Activated CD4-positive, alpha-beta T cell treated with anti-CD3 and anti-CD28 coated beads, Interleukin-2, amount 10 ng/mL, durations not matched to agents 24 days and 14 days (primary cell): ENCODE measurements at regions not wholly inside any gene's neighbourhood (a gene's known extent, or its start where the extent isn't known, plus 50 kb on each side); places are given as distances from the start of the nearest gene placed in this dataset.

Source experiments
- DNase-seq: peaks from one replicate; pipeline ENCODE4 v3.0.0; 2022
- H3K27ac Mint-ChIP-seq: one replicate; pipeline ENCODE4 v1.8.0; 2022; ENCODE audit warnings: mild to moderate bottlenecking, mixed read lengths
- H3K27me3 Mint-ChIP-seq: one replicate; pipeline ENCODE4 v1.8.0; 2022; ENCODE audit warnings: mixed read lengths
- H3K36me3 Mint-ChIP-seq: one replicate; pipeline ENCODE4 v1.8.0; 2022; ENCODE audit warnings: low read depth, mild to moderate bottlenecking, mixed read lengths
- H3K4me1 Mint-ChIP-seq: one replicate; pipeline ENCODE4 v1.8.0; 2021; ENCODE audit warnings: mixed read lengths
- H3K4me3 Mint-ChIP-seq: one replicate; pipeline ENCODE4 v1.8.0; 2022; ENCODE audit warnings: mild to moderate bottlenecking, moderate library complexity, mixed read lengths
- H3K9me3 Mint-ChIP-seq: one replicate; pipeline ENCODE4 v1.8.0; 2021; ENCODE audit warnings: mixed read lengths
- intact Hi-C: fragments of 100-400 bp; cut with micrococcal nuclease; formaldehyde crosslinking; loops from one replicate; pipeline ENCODE4 v1.15.1; 2023

GRCh38 chr17:14750866-14751265, 450.0 kb downstream of the HS3ST3B1 start:
- Mint-ChIP-seq H3K36me3 (no peaks in the 10 kb centered on the region), H3K4me1 (peaks cover 2% of the 10 kb centered on the region), H3K9me3 (no peaks in the 10 kb centered on the region), H3K27me3 (no peaks in the 10 kb centered on the region), H3K27ac (no peak overlapping the region), H3K4me3 (no peak overlapping the region)
- intact Hi-C loops: no loop called here
- no peak for DNase-seq

GRCh38 chr17:14749269-14749668, 448.4 kb downstream of the HS3ST3B1 start:
- DNase-seq: no peak
- H3K27me3 Mint-ChIP-seq: no peaks in the 10 kb centered on the region
- H3K36me3 Mint-ChIP-seq: no peaks in the 10 kb centered on the region
- H3K4me3 Mint-ChIP-seq: no peak overlapping the region
- no peak overlapping the region for H3K27ac Mint-ChIP-seq
- H3K9me3 Mint-ChIP-seq: no peaks in the 10 kb centered on the region
- peaks cover 2% of the 10 kb centered on the region for H3K4me1 Mint-ChIP-seq
- intact Hi-C loops: no loop called here

DNA sequence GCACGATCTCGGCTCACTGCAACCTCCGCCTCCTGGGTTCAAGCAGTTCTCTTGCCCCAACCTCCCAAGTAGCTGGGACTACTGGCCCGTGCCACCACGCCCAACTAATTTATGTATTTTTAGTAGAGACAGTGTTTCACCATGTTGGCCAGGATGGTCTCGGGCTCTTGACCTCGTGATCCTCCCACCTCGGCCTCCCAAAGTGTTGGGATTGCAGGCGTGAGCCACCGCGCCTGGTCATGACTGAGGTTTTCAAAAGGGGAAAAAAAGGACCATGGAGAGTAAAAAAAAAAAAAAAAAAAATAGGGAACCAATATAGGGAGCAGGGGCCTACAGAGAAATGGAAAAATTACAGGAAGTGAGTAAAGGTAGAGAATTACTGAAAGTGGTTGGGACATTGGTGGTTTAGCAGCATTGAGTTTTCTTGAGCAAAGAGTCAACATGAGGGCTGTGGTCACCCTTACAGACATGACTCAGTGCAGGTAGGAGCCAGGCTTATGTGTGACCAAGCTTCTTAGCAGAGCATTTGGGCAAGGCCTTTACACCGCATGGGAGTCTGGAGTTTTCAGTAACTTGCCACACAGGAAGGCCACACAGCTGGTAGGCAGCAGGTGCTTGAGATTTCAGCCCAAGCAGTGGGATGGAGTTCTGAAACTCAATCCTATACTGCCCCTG, 447.3 kb downstream of the HS3ST3B1 start:
- Mint-ChIP-seq H3K27me3 (no peaks in the 10 kb centered on the region), H3K4me3 (no peak overlapping the region), H3K27ac (no peak overlapping the region), H3K9me3 (no peaks in the 10 kb centered on the region), H3K4me1 (peaks cover 2% of the 10 kb centered on the region), H3K36me3 (no peaks in the 10 kb centered on the region)
- no peak for DNase-seq
- intact Hi-C loops: no loop called here

DNA sequence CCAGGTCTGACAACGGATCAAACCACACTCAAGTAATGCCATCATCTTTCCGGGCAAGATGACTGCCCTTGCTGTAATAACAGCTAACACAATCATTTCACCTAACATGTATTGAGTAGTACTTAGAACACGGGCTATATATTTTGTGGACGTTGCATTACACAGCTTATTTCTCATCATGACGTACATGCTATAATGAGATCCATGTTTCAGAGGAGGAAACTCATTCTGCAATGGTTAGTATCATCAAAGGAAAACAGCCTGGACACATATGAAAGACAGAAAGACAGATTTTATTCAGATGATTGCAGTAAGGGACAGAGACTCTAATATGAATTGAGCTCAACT, 446.7 kb downstream of the HS3ST3B1 start:
- H3K4me3 Mint-ChIP-seq: no peak overlapping the region
- H3K4me1 Mint-ChIP-seq: peaks cover 2% of the 10 kb centered on the region
- intact Hi-C loops: no loop called here
- no peak for DNase-seq
- no peaks in the 10 kb centered on the region for H3K36me3 Mint-ChIP-seq
- H3K27me3 Mint-ChIP-seq: no peaks in the 10 kb centered on the region
- H3K9me3 Mint-ChIP-seq: no peaks in the 10 kb centered on the region
- no peak overlapping the region for H3K27ac Mint-ChIP-seq

DNA sequence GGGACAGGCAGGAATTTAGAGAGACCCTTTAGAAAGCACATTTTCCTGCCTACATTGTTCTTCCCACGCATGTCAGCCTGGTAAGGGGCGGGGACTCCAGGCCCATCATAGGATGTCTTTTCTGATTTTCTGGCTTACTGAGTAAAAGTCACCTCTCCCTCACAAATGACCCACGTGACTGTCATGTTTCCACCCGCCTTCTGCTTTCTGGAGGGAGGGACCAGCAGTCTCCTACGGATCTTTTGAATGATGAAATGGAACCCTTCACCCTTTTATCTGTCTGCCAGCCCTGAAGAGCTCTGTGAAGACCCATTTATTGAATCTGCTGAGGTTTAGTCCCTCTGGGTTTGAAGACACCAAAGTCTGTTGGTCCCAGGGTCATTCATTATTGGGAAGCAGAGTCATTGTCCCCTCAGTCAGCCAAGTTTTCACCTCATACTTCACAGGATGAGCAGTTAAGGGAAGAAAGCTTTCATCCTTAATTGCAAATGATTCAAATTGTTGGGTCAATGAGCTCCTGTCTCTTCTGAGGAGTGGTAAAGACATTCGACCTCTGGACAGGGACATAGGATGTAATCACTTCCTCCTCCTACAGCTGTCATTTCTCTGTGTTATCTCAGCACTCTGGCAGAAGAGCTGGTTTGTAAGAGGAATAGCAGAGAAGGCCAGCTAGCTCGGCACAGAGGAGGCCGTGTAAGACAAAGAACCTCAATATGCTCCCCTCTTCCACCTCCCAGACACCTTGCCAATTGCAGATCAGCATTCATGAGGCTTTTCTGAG, 446.1 kb downstream of the HS3ST3B1 start:
- DNase-seq: no peak
- Mint-ChIP-seq H3K9me3 (no peaks in the 10 kb centered on the region), H3K27me3 (no peaks in the 10 kb centered on the region), H3K4me3 (no peak overlapping the region), H3K4me1 (peaks cover 2% of the 10 kb centered on the region), H3K36me3 (no peaks in the 10 kb centered on the region), H3K27ac (no peak overlapping the region)
- intact Hi-C loops: no loop called here

GRCh38 chr17:14745541-14745940, 444.7 kb downstream of the HS3ST3B1 start:
- H3K36me3 Mint-ChIP-seq: no peaks in the 10 kb centered on the region
- intact Hi-C loops: no loop called here
- peaks cover 2% of the 10 kb centered on the region for H3K4me1 Mint-ChIP-seq
- H3K9me3 Mint-ChIP-seq: no peaks in the 10 kb centered on the region
- DNase-seq: no peak
- H3K4me3 Mint-ChIP-seq: no peak overlapping the region
- H3K27ac Mint-ChIP-seq: no peak overlapping the region
- H3K27me3 Mint-ChIP-seq: no peaks in the 10 kb centered on the region

GRCh38 chr17:14744761-14745473, 444.0 kb downstream of the HS3ST3B1 start:
- Mint-ChIP-seq H3K4me3 (no peak overlapping the region), H3K27ac (no peak overlapping the region), H3K4me1 (peaks cover 2% of the 10 kb centered on the region), H3K9me3 (no peaks in the 10 kb centered on the region), H3K36me3 (no peaks in the 10 kb centered on the region), H3K27me3 (no peaks in the 10 kb centered on the region)
- DNase-seq: no peak
- intact Hi-C loops: no loop called here

- Mint-ChIP-seq H3K36me3 (no peaks in the 10 kb centered on the region), H3K9me3 (no peaks in the 10 kb centered on the region), H3K27ac (no peak overlapping the region), H3K27me3 (no peaks in the 10 kb centered on the region), H3K4me1 (no peaks in the 10 kb centered on the region), H3K4me3 (no peak overlapping the region)
- intact Hi-C loops: no loop called here
- no peak for DNase-seq
These were observed 440.6 kb downstream of the HS3ST3B1 start for GRCh38 chr17:14741491-14741890.

DNA sequence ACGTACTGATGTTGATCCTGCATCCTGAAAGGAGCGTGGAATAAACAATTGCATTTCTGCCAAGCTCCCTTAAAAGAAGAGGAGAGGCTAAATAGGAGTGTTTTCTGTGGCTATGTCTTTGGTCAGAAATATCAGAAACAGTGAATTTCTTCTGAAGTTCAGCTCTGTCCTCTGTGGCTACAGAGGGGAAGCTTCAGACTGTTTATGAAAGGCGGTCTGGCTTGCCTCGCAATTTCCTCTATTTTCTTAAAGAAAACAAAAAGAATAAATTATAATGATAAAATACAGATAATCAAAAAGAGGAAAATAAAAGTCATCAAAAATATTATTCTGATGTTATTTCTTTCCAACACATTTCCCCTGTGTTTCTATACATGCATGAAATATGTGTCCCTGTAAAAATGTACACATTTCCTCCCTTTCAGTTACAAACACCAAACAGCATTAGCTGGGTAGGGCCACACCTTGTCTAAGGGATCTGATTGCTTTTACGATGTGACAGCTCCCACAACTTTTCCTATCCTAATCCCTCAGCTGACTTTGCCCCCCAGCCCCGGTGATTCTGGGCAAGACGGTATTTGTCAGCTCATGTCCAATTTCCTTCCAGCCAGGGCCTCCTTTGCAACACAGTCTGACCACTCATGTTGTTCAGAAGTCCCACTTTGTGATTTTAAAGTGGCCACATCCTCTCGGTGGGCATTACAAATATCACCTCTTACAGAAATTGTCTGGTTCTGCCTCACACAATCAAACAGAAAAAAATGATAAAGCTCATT, 439.0 kb downstream of the HS3ST3B1 start:
- intact Hi-C loops: no loop called here
- no peaks in the 10 kb centered on the region for H3K9me3 Mint-ChIP-seq
- no peaks in the 10 kb centered on the region for H3K4me1 Mint-ChIP-seq
- H3K4me3 Mint-ChIP-seq: no peak overlapping the region
- no peaks in the 10 kb centered on the region for H3K36me3 Mint-ChIP-seq
- DNase-seq: no peak
- H3K27ac Mint-ChIP-seq: no peak overlapping the region
- no peaks in the 10 kb centered on the region for H3K27me3 Mint-ChIP-seq

GRCh38 chr17:14738652-14738988, 437.7 kb downstream of the HS3ST3B1 start:
- Mint-ChIP-seq H3K36me3 (no peaks in the 10 kb centered on the region), H3K27me3 (no peaks in the 10 kb centered on the region), H3K4me3 (no peak overlapping the region), H3K4me1 (no peaks in the 10 kb centered on the region), H3K9me3 (no peaks in the 10 kb centered on the region), H3K27ac (no peak overlapping the region)
- intact Hi-C loops: no loop called here
- no peak for DNase-seq

DNA sequence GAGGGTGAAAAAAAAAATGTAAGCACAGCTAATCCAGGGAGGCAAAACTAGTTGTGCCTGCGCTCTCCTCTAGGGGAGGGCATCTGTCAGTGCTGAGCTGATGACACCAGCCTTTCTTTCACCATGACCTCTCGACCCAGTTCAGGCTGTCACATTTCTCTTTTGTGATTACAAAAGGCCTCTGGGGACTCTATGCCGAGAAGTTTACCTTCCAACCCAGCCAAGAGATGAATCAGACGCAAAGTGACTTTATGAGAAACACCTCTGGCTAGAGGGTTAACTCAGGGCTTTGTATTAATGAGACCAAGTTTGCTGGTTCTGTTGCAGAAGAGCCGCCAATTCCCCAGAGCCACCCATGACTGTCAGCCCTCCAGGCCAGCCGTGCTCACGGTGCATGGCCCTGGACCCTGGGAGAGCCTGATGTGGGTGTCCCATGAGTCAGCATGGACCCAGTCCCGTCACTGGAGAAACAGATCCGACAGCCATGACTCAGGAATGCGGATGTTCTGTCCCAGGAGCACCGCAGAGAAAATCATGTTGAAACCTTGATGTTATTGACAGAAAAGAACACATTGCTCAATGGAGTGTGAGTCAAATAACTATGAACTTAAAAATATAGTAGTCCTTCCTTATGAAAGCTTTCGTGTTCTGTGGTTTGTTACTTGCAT, 437.2 kb downstream of the HS3ST3B1 start:
- Mint-ChIP-seq H3K36me3 (no peaks in the 10 kb centered on the region), H3K27me3 (no peaks in the 10 kb centered on the region), H3K4me1 (no peaks in the 10 kb centered on the region), H3K27ac (no peak overlapping the region), H3K9me3 (no peaks in the 10 kb centered on the region), H3K4me3 (no peak overlapping the region)
- intact Hi-C loops: no loop called here
- DNase-seq: no peak

DNA sequence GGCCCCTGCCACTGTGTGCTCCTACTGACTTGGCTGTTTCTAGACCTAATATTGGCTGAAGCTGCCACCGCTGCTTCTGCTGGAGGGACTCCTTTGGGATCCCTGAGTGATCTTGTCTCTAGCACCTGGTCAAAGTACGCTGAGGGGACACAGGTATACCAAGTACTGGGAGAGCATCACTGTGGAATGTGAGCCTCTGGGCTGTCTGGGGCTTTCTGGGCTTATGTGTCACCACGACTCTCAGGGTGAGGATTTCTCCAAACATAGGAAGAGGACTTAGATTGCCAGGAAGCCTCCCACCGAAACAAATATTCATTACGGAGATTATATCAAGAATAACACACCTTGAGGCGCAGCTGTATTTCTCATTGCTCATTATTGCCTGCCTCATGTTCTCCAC, 435.8 kb downstream of the HS3ST3B1 start:
- intact Hi-C loops: no loop called here
- no peaks in the 10 kb centered on the region for H3K9me3 Mint-ChIP-seq
- no peaks in the 10 kb centered on the region for H3K36me3 Mint-ChIP-seq
- no peak for DNase-seq
- no peaks in the 10 kb centered on the region for H3K27me3 Mint-ChIP-seq
- H3K4me3 Mint-ChIP-seq: no peak overlapping the region
- no peaks in the 10 kb centered on the region for H3K4me1 Mint-ChIP-seq
- H3K27ac Mint-ChIP-seq: no peak overlapping the region

- no peak overlapping the region for H3K27ac Mint-ChIP-seq
- H3K27me3 Mint-ChIP-seq: no peaks in the 10 kb centered on the region
- no peak overlapping the region for H3K4me3 Mint-ChIP-seq
These were observed 432.5 kb downstream of the HS3ST3B1 start for GRCh38 chr17:14733376-14733775.

More at GRCh38 chr17:14733376-14733775, 432.5 kb downstream of the HS3ST3B1 start:
- DNase-seq: no peak
- no peaks in the 10 kb centered on the region for H3K9me3 Mint-ChIP-seq
- H3K4me1 Mint-ChIP-seq: no peaks in the 10 kb centered on the region
- H3K36me3 Mint-ChIP-seq: no peaks in the 10 kb centered on the region
- intact Hi-C loops: no loop called here
